ENCODE measurements at regions not wholly inside any gene's neighbourhood (a gene's known extent, or its start where the extent isn't known, plus 50 kb on each side); places are given as distances from the start of the nearest gene placed in this dataset.

GRCh38 chr3:120503727-120504616 is 53.2 kb upstream of the FSTL1 start:
- TF ChIP-seq CTCF (optimal IDR thresholded peaks at IDR 0.05 in 1 of 3, IDR thresholded peaks at IDR 0.05 in 1 of 3, conservative IDR thresholded peaks at IDR 0.05 in 1 of 3; ENCODE audit: extremely low read depth in 1 of 3, insufficient read depth in 2 of 3, low read length in 3 of 3), result no peak
- no peak for TF ChIP-seq EZH2 (IDR thresholded peaks at IDR 0.05; ENCODE audit: low read length)
